ENCODE measurements at regions not wholly inside any gene's neighbourhood (a gene's known extent, or its start where the extent isn't known, plus 50 kb on each side); places are given as distances from the start of the nearest gene placed in this dataset.

DNA sequence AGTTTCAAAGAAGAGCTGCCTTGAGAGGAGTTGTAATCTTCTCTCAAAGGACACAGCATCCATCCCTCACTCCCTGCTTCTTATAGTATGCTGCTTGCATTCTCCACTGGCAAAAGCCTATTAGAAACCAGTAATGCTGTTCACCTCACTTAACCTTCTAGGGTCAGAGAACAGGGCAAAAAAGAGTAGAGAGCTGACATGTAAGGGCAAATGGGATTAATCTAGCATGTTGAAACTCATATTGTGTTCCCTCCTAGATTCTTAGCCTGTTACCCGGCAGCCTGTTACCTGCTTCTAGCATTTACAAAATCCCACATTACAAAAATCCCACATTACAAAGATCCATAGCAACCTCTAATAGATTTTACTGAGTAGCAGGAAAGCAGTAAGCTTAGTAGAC lies 244.7 kb downstream of the SLC7A11 start:
- TF ChIP-seq CTCF (IDR thresholded peaks at IDR 0.05) (no peak), POLR2A (IDR thresholded peaks at IDR 0.05) (no peak)
